ENCODE measurements at regions not wholly inside any gene's neighbourhood (a gene's known extent, or its start where the extent isn't known, plus 50 kb on each side); places are given as distances from the start of the nearest gene placed in this dataset.
"Not testable (repeated sequence)": the region's sequence is repeated elsewhere in the genome, so short reads cannot be mapped to it uniquely, and the experiment has no call there.

GRCh38 chr18:78879072-78879883 is 100.3 kb upstream of the SALL3 start:
- not testable (repeated sequence) for DNase-seq (ENCODE audit: low read depth)

GRCh38 chr18:78882585-78882984 is 97.0 kb upstream of the SALL3 start:
- no peak for DNase-seq (ENCODE audit: low read depth)

GRCh38 chr18:78883501-78883900 is 96.1 kb upstream of the SALL3 start:
- DNase-seq (ENCODE audit: low read depth) = no peak

- DNase-seq (ENCODE audit: low read depth) = no peak
These were observed 95.1 kb upstream of the SALL3 start for GRCh38 chr18:78884502-78884901.

- DNase-seq (ENCODE audit: low read depth) = no peak
These were observed 90.4 kb upstream of the SALL3 start for GRCh38 chr18:78889250-78889649.

- no peak for DNase-seq (ENCODE audit: low read depth)
These were observed 89.2 kb upstream of the SALL3 start for GRCh38 chr18:78890388-78890787.

- no peak for DNase-seq (ENCODE audit: low read depth)
These were observed 88.3 kb upstream of the SALL3 start for GRCh38 chr18:78891185-78891762.

- no peak for DNase-seq (ENCODE audit: low read depth)
These were observed 87.4 kb upstream of the SALL3 start for GRCh38 chr18:78892177-78892576.

GRCh38 chr18:78892721-78893120 is 86.9 kb upstream of the SALL3 start:
- no peak for DNase-seq (ENCODE audit: low read depth)

GRCh38 chr18:78893281-78894032 is 86.2 kb upstream of the SALL3 start:
- DNase-seq (ENCODE audit: low read depth) = no peak

GRCh38 chr18:78894033-78894305 is 85.6 kb upstream of the SALL3 start:
- no peak for DNase-seq (ENCODE audit: low read depth)

- no peak for DNase-seq (ENCODE audit: low read depth)
These were observed 84.2 kb upstream of the SALL3 start for GRCh38 chr18:78895207-78896001.

- DNase-seq (ENCODE audit: low read depth) = no peak
These were observed 83.3 kb upstream of the SALL3 start for GRCh38 chr18:78896111-78896905.

- DNase-seq (ENCODE audit: low read depth) = no peak
These were observed 81.6 kb upstream of the SALL3 start for GRCh38 chr18:78898066-78898465.

GRCh38 chr18:78898635-78899034 is 81.0 kb upstream of the SALL3 start:
- DNase-seq (ENCODE audit: low read depth) = no peak

GRCh38 chr18:78899241-78899640 is 80.4 kb upstream of the SALL3 start:
- no peak for DNase-seq (ENCODE audit: low read depth)

GRCh38 chr18:78900938-78901909 is 78.4 kb upstream of the SALL3 start:
- no peak for DNase-seq (ENCODE audit: low read depth)

- no peak for DNase-seq (ENCODE audit: low read depth)
These were observed 77.5 kb upstream of the SALL3 start for GRCh38 chr18:78901923-78902794.

GRCh38 chr18:78902795-78903435 is 76.7 kb upstream of the SALL3 start:
- DNase-seq (ENCODE audit: low read depth) = no peak

Measured in CMK (cell line).